ENCODE measurements at regions not wholly inside any gene's neighbourhood (a gene's known extent, or its start where the extent isn't known, plus 50 kb on each side); places are given as distances from the start of the nearest gene placed in this dataset.
A peak's percentile ranks its signal among the peaks of the same experiment; 100 is the strongest.

GRCh38 chr5:148911386-148911785, 85.0 kb downstream of the ADRB2 start:
- DNase-seq (ENCODE audit: low read depth) (peak; percentile 26), FAIRE-seq (no peak)
- TF ChIP-seq, protein P1, sequence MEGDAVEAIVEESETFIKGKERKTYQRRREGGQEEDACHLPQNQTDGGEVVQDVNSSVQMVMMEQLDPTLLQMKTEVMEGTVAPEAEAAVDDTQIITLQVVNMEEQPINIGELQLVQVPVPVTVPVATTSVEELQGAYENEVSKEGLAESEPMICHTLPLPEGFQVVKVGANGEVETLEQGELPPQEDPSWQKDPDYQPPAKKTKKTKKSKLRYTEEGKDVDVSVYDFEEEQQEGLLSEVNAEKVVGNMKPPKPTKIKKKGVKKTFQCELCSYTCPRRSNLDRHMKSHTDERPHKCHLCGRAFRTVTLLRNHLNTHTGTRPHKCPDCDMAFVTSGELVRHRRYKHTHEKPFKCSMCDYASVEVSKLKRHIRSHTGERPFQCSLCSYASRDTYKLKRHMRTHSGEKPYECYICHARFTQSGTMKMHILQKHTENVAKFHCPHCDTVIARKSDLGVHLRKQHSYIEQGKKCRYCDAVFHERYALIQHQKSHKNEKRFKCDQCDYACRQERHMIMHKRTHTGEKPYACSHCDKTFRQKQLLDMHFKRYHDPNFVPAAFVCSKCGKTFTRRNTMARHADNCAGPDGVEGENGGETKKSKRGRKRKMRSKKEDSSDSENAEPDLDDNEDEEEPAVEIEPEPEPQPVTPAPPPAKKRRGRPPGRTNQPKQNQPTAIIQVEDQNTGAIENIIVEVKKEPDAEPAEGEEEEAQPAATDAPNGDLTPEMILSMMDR (IDR thresholded peaks at IDR 0.05; ENCODE audit: insufficient read depth, low read length, severe bottlenecking): no peak
- Histone ChIP-seq H3K27me3 (ENCODE audit: control insufficient read depth, insufficient read depth, low read length) (no peaks in the 10 kb centered on the region), H3K4me3 (ENCODE audit: low read depth, low read length) (no peak overlapping the region), H3K36me3 (ENCODE audit: control insufficient read depth, insufficient read depth, low read length) (no peaks in the 10 kb centered on the region)

GRCh38 chr5:148912146-148912545, 85.7 kb downstream of the ADRB2 start:
- H3K27me3 ChIP-seq (ENCODE audit: control insufficient read depth, insufficient read depth, low read length): no peaks in the 10 kb centered on the region
- no peak overlapping the region for H3K4me3 ChIP-seq (ENCODE audit: low read depth, low read length)
- no peak for FAIRE-seq
- DNase-seq (ENCODE audit: low read depth): peak; percentile 22
- TF ChIP-seq, protein P1 (IDR thresholded peaks at IDR 0.05; ENCODE audit: insufficient read depth, low read length, severe bottlenecking): no peak
- H3K36me3 ChIP-seq (ENCODE audit: control insufficient read depth, insufficient read depth, low read length): no peaks in the 10 kb centered on the region

DNA sequence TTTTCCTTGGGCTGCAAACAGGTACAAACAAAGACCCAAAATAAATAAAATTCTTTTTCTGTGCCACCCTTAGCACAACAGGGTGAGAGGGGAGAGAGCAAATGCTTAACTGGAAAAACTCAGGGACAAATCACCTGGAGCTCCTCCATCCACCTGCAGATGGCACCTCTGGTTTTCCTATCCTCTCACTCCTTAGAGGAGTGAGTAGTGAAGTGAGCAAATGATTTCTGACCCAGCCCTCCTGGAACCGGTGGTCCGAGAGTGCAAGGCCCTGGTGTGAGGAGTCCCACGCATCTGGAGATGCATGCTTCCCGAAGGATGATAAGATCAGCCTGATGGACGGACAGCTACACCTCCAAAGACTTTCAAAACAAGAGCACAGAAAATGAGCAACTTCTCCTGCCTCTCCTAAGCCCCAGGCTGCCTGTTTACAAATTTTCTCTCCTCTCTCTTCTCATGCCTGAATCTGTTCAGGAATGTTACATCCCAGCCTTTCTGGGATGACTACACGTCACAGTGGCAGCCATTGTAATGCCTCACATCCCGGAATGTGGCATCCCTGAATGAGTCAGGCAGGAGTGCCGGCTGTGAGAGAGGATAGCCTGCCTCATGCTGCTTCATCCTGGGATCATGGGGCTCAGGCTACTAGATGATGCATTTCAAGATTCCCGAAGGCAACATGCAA, 86.4 kb downstream of the ADRB2 start:
- TF ChIP-seq, protein P1 (IDR thresholded peaks at IDR 0.05; ENCODE audit: insufficient read depth, low read length, severe bottlenecking): peak; percentile 66

GRCh38 chr5:148913493-148913892, 87.1 kb downstream of the ADRB2 start:
- FAIRE-seq (no peak), DNase-seq (ENCODE audit: low read depth) (no peak)
- no peaks in the 10 kb centered on the region for H3K27me3 ChIP-seq (ENCODE audit: control insufficient read depth, insufficient read depth, low read length)
- TF ChIP-seq, protein P1 (IDR thresholded peaks at IDR 0.05; ENCODE audit: insufficient read depth, low read length, severe bottlenecking): no peak
- H3K36me3 ChIP-seq (ENCODE audit: control insufficient read depth, insufficient read depth, low read length): no peaks in the 10 kb centered on the region
- H3K4me3 ChIP-seq (ENCODE audit: low read depth, low read length): no peak overlapping the region

More for the DNA sequence above, 86.4 kb downstream of the ADRB2 start:
- DNase-seq (ENCODE audit: low read depth) (peak; percentile 100), FAIRE-seq (peak; percentile 99)
- Histone ChIP-seq H3K36me3 (ENCODE audit: control insufficient read depth, insufficient read depth, low read length) (no peaks in the 10 kb centered on the region), H3K4me3 (ENCODE audit: low read depth, low read length) (no peak overlapping the region), H3K27me3 (ENCODE audit: control insufficient read depth, insufficient read depth, low read length) (no peaks in the 10 kb centered on the region)

DNA sequence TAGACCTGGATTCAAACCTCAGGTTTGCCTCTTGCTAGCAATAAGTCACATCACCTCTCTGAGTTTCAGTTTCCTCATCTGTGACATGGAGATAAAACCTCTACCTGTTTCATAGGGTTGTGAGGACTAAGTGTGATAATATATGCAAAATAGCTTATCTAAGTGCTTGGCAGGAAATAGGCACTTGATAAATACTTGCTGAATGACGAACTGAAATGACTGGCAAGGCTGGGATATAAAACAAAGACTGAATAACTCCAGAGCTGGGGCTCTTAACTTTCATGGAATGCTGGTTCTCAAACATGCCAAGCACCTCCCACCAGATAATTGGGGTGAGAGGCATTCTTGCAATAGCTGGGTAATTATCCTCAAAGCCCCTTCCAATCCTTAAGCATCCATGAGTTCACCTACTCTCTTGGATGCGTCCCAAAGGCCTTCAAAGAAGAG, 87.6 kb downstream of the ADRB2 start:
- H3K36me3 ChIP-seq (ENCODE audit: control insufficient read depth, insufficient read depth, low read length): no peaks in the 10 kb centered on the region
- DNase-seq (ENCODE audit: low read depth) (peak; percentile 95), FAIRE-seq (no peak)
- no peak overlapping the region for H3K4me3 ChIP-seq (ENCODE audit: low read depth, low read length)
- no peaks in the 10 kb centered on the region for H3K27me3 ChIP-seq (ENCODE audit: control insufficient read depth, insufficient read depth, low read length)
- TF ChIP-seq, protein P1 (IDR thresholded peaks at IDR 0.05; ENCODE audit: insufficient read depth, low read length, severe bottlenecking): no peak
